GM18502 (cell line): ENCODE measurements at regions not wholly inside any gene's neighbourhood (a gene's known extent, or its start where the extent isn't known, plus 50 kb on each side); places are given as distances from the start of the nearest gene placed in this dataset.
A peak's percentile ranks its signal among the peaks of the same experiment; 100 is the strongest.

ENCODE experiments used
- ATAC-seq: cut with Tn5 transposase; IDR thresholded peaks from one replicate; pipeline ENCODE4 v1.9.1; 2021; ENCODE audit warnings: mild to moderate bottlenecking; ENCODE audit not compliant: unreplicated experiment, poor library complexity

DNA sequence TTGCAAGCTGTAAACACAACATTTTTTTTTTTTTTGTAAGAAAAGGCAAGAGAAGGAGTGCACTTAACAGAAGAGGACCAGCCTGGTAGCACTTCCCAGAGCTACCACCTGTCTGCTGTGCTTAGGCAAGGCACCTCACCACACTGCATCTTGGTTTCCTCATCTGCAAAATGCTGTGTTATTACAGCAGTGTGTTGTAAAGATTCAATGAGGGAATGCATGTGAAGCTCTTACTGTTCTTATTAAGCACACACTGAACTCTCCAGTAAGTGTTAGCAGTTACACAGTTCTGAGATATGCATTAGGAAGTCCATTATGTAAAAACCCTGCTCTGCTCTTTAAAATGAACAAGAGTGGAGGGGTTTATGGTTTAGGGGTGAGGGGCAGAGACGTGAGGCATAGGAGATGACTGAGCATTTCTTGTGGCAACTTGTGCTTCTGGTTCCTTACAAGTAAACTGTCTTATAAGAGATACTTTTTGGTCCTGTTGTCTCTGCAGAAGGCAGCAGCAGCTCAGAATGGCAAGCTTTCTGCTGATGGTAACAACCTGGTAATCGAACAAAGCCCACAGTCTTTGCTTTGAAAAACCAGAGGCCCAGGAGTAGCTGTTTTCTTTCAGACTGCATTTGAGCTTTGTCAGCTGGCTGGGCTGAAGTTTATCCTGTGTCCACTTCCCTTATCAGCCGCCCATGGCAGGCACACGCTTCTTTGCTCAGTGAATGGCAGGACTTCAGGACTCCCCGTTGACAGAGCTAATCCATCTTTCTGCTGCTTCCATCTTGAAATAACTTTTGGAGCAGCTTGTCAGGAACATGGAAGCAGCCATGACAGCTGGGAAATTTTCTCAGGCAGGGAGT, 98.8 kb upstream of the BMPER start:
- no peak for ATAC-seq

DNA sequence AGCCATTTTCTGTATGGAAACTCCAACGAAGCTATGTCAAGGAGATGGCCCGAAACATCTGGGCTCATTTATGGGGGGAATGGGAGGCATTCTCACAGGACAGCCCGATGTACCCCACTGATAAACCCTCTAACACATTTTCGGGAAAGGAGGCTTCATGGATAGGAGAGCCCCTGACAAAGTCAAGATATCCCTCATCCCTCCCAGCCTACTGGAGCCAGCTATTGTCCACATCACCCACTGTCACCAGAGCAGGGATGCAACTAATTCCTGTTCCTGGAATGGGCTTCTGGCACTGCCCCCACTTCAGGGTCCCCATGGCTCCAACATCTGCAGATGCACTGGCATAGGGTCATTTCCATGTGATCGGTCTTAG, 98.2 kb upstream of the BMPER start:
- no peak for ATAC-seq

DNA sequence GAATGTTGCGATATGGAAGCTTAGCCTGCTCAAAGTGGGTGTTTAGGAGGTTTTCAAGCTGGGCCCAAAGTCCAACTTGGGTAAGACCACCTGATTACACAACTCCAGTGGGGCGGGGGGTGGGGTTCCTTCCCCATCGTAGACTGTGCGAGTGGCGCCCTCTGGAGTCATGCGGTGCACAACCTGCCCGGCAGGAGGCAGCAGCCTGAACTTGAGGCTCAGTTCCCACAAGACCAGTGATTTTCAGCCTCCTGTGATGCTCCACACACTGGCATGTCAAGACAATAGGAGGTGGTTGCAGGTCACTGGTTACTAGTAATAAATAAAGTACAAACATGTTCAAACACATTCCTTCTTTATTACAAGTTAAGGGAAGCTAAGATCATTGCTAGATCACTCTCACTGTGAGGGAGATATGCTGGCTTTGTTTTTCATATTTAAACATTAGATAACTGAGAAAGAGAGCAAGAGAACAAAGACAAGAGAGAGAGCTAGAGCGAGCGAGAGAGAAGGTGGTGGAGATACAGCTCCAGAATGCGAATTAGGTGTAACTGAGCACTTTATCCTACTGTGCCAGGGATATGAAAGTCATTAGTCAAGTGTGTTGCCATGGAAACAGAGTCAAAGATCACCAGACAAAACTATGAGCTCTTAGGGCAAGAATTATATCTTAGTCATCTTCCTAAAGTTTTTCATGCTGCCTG, 97.4 kb upstream of the BMPER start:
- peak; percentile 67 for ATAC-seq

DNA sequence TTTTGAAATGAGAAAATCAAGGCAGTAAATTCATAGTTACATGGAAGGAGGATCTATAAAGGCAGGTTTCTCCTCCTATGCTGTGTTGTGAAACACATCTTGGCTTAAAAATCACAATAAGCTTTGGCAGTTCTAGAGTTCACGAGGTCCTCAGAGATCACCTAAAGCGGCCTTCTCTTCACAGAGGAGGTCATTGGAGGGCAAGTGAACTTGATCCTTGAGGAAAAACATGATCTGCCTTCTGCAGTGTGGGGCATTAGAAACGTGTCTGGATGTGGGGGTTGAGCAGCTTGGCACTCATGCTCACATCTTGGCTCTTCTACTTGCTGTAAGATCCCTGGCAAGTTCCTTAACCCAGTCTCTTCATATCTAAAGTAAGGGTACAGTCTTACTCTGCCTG, 96.1 kb upstream of the BMPER start:
- ATAC-seq = no peak

DNA sequence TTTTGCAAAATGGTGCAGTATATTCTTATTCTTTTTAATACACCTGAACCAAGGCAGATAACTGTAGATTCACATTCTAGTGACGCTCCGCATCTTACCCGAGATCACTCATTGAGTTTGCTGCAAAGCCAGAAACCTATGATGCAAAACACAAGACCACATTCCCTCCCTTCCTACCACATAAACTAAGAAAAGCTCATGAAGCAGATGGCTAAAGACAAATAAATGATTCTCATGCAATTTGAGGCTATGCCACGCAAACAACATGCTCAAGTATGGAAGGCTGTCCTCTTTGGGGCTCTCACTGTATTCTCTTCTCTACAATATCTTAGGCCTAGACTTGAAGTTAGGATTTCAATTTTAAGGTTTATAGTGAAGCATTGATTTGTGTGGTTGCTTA, 95.0 kb upstream of the BMPER start:
- no peak for ATAC-seq

DNA sequence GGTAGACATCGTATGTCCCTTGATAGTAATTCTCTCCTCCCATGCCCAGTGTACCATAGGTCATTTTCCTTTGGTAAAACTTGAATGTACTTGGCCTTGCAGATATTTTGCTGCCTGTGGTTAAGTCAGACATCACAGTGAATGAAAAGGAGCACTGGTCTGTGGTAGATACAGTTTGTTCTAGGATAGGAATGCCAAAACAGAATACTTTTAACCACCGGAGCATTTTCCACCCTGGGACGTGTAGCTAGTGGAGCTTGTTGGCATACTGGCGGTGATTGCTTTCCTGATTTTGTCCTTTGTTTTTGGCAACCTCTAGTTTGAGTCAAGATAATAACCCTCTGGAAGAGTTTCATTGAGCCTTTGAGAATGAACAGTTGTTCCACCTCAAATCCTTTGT, 92.0 kb upstream of the BMPER start:
- ATAC-seq = no peak

DNA sequence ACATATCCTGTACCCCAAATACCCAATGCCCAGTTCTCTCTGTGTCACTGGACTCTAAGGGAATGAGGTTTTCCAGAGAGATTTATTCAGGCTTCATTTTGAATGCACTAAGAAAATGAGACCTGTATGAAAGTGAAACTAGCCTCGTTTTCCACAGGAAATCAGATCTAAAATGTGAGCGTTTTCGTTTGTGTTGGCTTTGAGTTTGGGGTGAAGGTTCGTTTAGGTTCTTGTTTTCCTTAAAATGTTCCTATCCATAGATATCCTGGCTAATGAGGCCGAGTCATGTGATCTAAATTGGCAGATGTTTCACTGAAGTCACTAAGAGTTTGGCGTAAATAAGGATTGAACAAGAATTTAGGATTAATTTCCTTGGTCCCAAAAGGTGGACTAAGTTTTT, 90.9 kb upstream of the BMPER start:
- no peak for ATAC-seq

DNA sequence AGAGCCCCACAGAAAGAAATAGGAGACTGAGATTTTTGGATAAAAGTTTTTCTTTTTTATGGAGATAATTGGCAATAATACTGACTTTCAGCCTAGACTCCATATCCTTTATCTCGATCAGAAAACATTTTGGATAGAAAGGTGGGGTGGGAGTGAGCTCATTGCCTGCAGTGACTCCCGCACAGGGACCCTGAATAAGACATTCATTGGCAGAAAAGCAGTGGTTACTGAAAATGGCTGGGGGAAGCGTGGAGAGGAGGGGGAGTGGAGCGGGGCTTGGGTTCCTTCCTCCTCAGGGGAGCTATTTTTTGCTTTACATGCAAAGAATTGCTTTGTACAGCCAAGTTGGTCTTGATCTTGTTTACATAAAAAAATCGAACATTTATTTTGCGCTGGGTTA, 90.4 kb upstream of the BMPER start:
- no peak for ATAC-seq

DNA sequence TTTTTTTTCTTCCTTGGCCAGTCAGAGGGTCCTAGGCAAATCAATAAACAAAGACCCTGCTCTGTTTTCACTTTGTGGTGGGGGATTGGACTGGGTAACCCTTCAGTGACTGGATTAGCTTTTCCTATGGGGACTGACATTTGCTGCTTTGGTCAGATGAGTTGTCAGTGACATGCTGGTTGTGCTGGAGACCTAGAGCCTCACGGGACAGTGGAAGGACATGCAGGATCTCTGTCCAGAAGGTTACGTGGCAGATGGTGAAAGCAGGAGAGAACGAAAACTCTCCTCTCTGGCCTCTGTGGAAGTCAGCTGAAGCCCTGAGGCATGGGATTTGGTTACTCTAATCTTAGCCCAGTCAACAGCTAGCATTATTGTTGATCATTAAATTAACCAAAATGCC, 90.0 kb upstream of the BMPER start:
- no peak for ATAC-seq

DNA sequence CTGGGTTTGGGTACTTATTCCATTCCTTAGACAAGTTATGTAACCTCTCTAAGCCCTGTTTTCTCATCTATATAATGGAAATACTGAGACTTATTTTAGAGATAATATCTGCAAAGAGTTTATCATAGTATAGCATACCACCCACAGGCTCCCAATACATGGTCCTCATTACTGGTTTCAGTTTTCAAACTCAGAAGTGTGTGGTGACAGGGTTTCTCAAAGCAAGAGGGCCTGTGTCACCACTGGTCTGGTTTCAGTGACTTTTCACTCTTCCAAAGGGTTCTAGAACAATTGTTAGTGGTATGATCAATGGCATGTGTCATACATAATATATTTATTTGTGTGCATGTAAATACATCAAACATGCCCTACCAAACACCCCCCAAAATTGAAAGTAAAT, 89.2 kb upstream of the BMPER start:
- ATAC-seq = no peak

DNA sequence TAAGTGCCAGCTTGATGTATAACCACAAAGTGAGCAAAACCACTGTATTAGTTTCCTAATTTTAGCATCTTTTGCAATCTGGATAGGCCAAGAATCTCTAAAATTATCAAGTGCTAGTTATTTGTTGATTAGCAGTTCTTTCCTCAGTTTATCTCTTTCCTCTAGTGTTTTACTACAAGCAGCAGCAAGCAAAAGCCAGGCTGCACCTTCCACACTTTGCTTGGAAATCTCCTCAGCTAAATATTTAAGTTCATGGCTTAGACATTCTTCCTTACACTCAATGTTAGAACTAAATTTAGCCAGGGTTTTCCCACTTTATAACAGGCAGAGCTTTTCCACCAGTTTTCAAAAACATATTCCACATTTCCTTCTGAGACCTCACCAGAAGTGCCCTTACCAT, 85.7 kb upstream of the BMPER start:
- ATAC-seq = no peak

DNA sequence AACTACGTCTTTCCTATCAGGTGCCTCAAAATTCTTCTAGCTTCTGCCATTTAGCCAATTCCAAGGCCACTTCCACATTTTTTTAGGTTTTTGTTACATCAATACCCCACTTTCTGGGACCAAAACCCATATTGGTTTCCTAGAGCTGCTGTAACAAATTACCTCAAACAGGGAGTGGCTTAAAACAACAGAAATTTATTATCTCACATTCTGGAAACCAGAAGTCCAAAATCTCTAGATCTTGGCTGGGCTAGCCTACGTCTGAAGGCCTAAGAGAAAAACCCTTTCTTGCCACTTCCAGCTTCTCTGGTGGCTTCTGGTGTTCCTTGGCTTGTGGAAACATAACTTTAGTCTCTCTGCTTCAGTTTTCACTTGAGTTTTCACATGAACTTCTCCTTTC, 85.1 kb upstream of the BMPER start:
- no peak for ATAC-seq

DNA sequence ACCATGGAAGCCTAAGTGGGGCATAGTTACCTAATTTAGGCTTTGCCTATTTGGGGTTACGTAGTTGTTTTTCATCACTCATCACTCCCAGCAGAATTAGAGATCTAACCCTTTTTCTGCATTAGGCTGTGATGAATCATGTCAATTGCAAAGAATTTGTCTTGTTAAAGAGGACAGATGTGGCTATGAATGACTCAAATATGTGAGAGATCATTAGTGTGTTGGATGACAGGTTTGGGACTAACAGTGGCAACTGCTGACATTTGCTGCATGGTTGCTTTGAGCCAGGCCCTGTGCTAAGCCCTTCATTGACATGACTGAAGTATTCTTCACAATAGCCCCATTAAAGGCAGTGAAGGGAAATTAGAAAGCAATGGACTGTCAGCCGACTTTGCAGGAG, 83.4 kb upstream of the BMPER start:
- ATAC-seq = no peak

DNA sequence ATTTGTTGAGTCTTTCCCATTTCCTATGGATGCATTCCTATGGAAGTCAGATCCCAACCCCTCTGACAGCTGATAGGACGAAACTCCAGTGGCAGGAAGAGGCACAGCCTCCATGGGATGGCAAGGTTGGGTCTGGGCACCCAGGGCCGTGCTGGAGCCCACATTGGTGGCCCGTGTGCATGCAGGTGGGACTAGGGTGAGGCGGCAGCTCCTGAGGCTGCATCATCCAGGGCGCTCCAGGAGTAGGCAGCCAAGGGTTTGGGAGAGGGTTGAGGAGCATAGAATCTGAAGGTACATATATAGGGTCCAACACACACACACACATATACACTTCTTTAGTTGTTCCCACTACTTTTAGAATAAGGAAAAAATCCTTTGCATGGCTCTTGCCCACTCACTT, 81.4 kb upstream of the BMPER start:
- no peak for ATAC-seq

DNA sequence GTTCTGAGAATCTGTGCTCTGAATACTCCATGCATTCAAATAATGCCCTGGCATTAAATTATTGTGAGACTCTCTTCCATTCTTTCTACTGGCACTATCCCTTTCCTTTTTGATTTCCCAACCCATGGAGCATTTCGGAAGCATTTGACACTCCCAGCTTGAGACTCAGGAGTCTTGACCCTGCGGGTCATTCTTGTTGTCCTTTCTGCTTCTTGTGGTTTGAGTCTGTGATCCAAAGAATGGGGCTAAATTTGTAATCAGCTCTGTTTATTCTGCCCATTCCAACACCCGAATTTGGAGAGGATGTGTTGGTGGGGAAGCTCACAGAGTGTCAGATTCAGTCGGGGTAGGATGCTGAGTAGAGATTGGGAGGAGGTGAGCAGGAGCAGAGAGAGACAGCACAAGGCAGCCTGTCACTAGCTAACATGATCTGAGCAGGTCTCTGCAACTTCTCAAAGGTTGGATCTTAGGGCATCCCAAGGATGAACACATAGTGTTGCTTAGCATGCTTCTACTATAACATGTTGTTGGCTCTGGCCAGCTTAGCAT, 80.4 kb upstream of the BMPER start:
- ATAC-seq = no peak

DNA sequence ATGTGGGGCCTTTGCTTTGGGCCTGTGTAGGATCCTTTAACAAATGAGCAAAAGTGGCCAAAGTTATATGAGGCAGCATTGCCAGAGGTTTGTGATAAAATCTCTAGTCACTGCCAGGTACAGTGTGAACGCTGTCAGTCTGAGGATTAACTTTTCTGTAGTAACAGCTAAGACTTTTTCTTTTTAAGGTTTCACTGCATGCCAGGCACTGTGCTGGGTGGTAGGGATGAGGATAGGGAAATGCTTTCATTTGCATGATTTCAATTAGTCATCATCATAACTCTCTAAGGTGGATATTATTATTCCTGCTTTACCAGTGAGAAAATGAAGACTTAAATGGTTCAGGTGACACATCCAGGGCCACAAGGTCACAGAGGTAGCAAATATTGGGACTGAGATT, 79.7 kb upstream of the BMPER start:
- ATAC-seq = no peak

DNA sequence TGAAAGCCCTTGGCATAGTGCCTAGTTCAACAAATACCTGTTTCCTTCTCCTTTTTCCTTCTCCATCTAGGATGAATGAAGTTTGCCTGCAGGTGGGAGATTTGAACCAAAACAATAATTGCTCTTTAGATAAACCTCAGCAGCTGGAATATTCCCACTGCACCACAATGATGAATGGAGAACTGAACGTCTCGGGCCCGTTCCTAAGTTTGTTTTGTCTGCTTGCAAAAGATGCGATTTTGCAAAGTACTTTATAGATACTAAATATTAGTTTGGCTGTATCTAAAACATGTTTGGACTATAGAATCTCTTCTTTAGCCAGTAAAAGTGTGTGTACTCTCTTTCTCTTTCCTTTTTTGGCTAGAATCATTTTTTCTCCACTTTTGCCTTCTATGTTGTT, 75.8 kb upstream of the BMPER start:
- ATAC-seq = no peak

DNA sequence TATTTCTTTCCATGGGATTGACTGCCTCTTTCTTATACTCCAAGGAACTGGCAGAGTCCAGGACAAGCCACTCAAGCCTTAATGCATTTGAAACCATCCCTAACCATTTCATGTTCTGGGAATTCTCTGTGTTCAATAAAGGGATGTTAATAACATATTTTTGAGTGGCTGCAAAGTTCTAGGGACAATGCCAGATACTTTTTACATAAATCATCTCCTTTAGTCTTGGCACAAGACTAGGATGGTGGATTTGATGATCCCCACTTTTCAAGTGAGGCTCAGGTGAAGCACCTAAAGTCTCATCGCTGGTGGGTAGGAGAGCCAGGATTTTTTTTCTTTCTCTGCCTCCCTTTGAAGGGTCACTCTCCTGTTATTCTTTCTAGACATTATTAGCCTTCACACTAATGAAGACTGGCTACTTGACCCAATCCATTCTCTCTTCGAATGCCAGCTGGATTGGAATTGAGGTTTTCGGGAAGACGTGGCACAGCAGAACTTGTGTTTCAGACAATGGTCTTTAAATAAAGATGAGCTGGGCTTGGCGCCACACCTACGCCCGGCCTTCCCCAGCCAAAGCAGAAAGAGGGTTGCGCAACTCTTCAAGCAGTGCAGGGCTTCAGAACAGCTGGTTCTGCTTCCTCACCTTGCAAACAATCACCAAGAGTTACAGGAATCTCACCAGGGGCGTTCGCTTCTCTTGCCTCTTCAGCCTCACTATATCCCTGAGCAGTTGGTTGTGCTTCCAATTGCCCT, 73.8 kb upstream of the BMPER start:
- ATAC-seq = no peak

DNA sequence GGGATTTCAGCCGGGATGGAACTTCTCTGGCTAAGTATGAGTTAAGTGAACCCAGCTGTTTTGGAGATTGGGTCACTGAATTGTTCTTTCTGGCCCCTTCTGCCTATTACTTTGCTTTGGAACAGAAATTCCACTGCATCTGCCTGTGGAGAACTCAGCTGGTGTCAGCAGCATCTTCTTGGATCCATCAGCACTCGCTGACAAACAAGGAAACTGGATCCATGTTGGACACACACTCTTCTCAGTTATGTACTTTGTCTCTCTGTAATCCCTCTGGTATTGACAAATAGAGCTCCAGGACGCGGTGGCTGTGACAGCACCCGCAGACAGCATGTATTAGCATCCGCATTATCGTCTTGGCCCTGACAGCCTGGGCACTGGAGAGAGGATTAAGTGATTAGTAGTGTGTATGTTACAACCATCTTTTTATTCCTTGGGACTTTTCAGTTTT, 73.0 kb upstream of the BMPER start:
- no peak for ATAC-seq

DNA sequence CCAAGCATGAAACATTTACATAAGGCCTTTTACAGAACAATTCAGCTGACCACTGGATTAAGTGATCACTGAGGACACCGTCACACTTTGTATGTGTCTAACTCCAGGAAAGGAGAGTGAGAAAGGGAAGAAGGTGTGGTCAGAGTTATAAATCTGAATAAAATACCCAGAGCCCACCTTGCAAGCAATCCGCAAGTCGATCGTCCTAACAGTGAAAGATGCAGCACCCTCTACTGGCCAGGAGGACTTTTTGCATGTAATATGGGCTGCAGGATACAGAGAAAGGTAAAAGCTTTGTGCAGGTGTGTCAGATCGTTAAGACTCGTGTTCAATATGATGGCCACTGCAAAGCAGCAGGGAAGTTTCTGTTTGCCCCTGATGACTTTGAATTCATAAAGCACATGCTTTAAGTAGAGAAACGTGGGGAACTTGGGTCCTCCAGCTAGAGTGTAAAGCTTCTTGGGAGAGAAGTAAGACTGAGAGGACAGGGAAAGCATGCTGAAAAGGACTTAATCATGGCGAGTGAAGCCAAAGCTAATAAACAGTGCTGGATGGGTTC, 68.5 kb upstream of the BMPER start:
- ATAC-seq = no peak
